MM.1S (cell line): ENCODE measurements at regions not wholly inside any gene's neighbourhood (a gene's known extent, or its start where the extent isn't known, plus 50 kb on each side); places are given as distances from the start of the nearest gene placed in this dataset.

Experiments
- DNase-seq: peaks from one replicate; pipeline ENCODE4 v3.0.0-alpha.2; 2015
- H2AFZ ChIP-seq: fragments of 300-600 bp; sonication (generic); 2 replicates; pipeline ENCODE4 v1.6.0; 2016; ENCODE audit warnings: antibody characterized with exemption, low read length
- H3F3A ChIP-seq: fragments of 300-600 bp; sonication (generic); 2 replicates; pipeline ENCODE4 v1.6.1; 2016; ENCODE audit warnings: mild to moderate bottlenecking, antibody characterized with exemption, low read length, moderate library complexity, mixed read lengths; ENCODE audit not compliant: insufficient read depth
- H3K27ac ChIP-seq: fragments of 300-600 bp; sonication (generic); 2 replicates; pipeline ENCODE4 v1.5.1; 2016; ENCODE audit warnings: mild to moderate bottlenecking, low read length
- H3K27me3 ChIP-seq: fragments of 300-600 bp; sonication (generic); replicated peaks from 2 replicates; pipeline ENCODE4 v1.6.0; 2016; ENCODE audit warnings: low read length; ENCODE audit not compliant: insufficient read depth
- H3K36me3 ChIP-seq: fragments of 300-600 bp; sonication (generic); replicated peaks from 2 replicates; pipeline ENCODE4 v1.6.1; 2016; ENCODE audit warnings: mild to moderate bottlenecking, low read length, mixed read lengths; ENCODE audit not compliant: insufficient read depth
- H3K4me1 ChIP-seq: fragments of 300-600 bp; sonication (generic); 2 replicates; pipeline ENCODE4 v1.6.1; 2016; ENCODE audit warnings: low read length, mixed read lengths
- H3K4me2 ChIP-seq: fragments of 300-600 bp; sonication (generic); 2 replicates; pipeline ENCODE4 v1.6.0; 2016; ENCODE audit warnings: low read depth, low read length
- H3K4me3 ChIP-seq: fragments of 300-600 bp; sonication (generic); 2 replicates; pipeline ENCODE4 v1.5.1; 2016; ENCODE audit warnings: low read length, mixed read lengths
- H3K79me2 ChIP-seq: fragments of 300-600 bp; sonication (generic); 2 replicates; pipeline ENCODE4 v1.6.1; 2016; ENCODE audit warnings: mixed run types, low read length, mixed read lengths
- H3K9ac ChIP-seq: fragments of 300-600 bp; sonication (generic); 2 replicates; pipeline ENCODE4 v1.6.1; 2016; ENCODE audit warnings: low read length, mixed read lengths
- H3K9me2 ChIP-seq: fragments of 300-600 bp; sonication (generic); replicated peaks from 2 replicates; pipeline ENCODE4 v1.6.1; 2016; ENCODE audit warnings: mild to moderate bottlenecking, low read length, mixed read lengths; ENCODE audit not compliant: insufficient read depth
- H3K9me3 ChIP-seq: fragments of 300-600 bp; sonication (generic); replicated peaks from 2 replicates; pipeline ENCODE4 v1.6.1; 2016; ENCODE audit warnings: mild to moderate bottlenecking, low read length, mixed read lengths; ENCODE audit not compliant: insufficient read depth
- H4K20me1 ChIP-seq: fragments of 300-600 bp; sonication (generic); 2 replicates; pipeline ENCODE4 v1.6.1; 2016; ENCODE audit warnings: mild to moderate bottlenecking, low read length, moderate library complexity, mixed read lengths; ENCODE audit not compliant: insufficient read depth
- EZH2 ChIP-seq: fragments of 300-600 bp; sonication (generic); optimal IDR thresholded peaks from 2 replicates; pipeline ENCODE3; 2017; ENCODE audit warnings: low read depth, mild to moderate bottlenecking, antibody characterized with exemption, low read length, mixed read lengths
- EZH2phosphoT487 ChIP-seq: fragments of 300-600 bp; sonication (generic); IDR thresholded peaks from 2 replicates; pipeline ENCODE4 v1.6.1; 2018; ENCODE audit warnings: antibody characterized with exemption, low read length
- TF ChIP-seq, protein P1 (sequence below): fragments of 300-600 bp; sonication (generic); IDR thresholded peaks from 2 replicates; pipeline ENCODE4 v1.5.1; 2016; ENCODE audit warnings: antibody characterized with exemption, low read length, mixed read lengths

DNA sequence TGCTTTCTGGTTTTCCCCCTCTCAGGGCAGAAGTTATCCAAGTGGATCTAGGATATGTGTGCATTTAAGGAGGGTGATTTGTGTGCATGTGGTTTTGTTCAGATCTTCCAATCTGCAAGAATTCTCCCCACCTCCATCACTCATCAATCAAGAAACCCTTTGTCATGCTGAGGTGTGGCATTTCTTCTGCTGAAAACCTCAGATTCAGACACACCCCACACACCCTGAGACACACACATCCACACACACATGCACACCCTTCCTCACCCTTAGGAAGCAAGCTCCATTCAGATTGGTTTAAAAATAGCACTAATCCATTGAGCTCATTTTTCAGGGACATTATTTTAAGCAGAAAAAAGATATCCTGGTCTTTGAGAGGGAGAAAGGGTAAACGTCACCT, 106.1 kb upstream of the HSD17B12 start:
- TF ChIP-seq EZH2 = no peak

DNA sequence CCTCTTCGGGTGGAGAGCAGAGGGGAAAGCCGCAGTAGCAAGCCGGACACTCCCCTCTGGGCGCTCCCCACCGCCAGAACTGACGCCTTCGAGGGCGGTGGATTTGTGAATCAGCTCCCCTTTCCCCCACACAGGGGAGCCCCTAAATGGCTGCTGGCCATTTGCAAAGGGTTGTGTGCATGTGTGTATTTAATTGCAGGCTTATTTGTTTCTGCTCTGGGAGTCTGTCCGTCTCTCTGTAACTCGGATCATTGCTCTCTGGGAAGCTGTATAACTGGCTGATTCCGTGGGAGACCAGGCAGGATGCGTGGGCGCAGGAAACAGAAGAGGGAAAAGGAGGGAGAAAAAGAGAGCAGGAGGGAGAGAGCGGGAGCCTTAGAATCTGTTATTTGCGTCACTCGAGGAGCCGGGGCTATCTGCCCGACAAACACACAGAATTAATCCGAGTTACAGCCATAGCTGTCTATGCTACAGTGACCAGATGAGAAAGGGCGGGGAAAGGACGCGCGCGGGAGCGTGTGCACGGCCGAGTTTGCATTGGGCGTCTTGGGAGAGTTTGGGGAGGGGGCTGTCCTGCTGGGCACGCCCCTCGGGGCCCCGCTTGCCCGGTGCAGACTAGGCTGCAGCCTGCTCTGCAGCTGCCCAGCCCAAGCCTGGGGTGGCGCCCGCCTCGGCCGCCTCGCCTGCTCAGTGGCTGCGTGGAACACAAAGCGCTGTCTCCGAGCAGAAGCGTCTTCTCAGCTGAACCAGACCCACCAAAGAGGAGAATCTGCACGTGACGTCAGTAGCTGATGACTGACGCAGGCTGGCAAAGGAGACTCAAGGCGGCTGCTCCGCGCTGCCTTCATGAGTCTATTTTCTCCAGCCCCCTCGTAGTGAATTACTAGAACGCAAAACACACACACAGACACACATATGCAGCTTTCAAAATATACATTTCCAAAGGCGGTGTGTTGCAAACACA, 105.3 kb upstream of the HSD17B12 start:
- Histone ChIP-seq H3K79me2 (no peaks in the 10 kb centered on the region), H3K9me3 (no peaks in the 10 kb centered on the region), H3K4me1 (peaks cover 15% of the 10 kb centered on the region), H3F3A (no peaks in the 10 kb centered on the region), H3K36me3 (no peaks in the 10 kb centered on the region), H3K9me2 (no peaks in the 10 kb centered on the region), H3K9ac (no peak overlapping the region), H3K27me3 (peaks cover 52% of the 10 kb centered on the region), H4K20me1 (no peaks in the 10 kb centered on the region), H3K4me3 (no peak overlapping the region), H2AFZ (no peak overlapping the region), H3K4me2 (no peak overlapping the region), H3K27ac (no peak overlapping the region)
- DNase-seq = no peak
- no peak for TF ChIP-seq EZH2phosphoT487
- TF ChIP-seq, protein P1, sequence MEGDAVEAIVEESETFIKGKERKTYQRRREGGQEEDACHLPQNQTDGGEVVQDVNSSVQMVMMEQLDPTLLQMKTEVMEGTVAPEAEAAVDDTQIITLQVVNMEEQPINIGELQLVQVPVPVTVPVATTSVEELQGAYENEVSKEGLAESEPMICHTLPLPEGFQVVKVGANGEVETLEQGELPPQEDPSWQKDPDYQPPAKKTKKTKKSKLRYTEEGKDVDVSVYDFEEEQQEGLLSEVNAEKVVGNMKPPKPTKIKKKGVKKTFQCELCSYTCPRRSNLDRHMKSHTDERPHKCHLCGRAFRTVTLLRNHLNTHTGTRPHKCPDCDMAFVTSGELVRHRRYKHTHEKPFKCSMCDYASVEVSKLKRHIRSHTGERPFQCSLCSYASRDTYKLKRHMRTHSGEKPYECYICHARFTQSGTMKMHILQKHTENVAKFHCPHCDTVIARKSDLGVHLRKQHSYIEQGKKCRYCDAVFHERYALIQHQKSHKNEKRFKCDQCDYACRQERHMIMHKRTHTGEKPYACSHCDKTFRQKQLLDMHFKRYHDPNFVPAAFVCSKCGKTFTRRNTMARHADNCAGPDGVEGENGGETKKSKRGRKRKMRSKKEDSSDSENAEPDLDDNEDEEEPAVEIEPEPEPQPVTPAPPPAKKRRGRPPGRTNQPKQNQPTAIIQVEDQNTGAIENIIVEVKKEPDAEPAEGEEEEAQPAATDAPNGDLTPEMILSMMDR = no peak
- no peak for TF ChIP-seq EZH2

More for the DNA sequence above, 106.1 kb upstream of the HSD17B12 start:
- Histone ChIP-seq H4K20me1 (no peaks in the 10 kb centered on the region), H3K9me2 (no peaks in the 10 kb centered on the region), H3K79me2 (no peaks in the 10 kb centered on the region), H3K9me3 (no peaks in the 10 kb centered on the region), H3F3A (no peaks in the 10 kb centered on the region), H3K4me1 (peaks cover 15% of the 10 kb centered on the region), H2AFZ (no peak overlapping the region), H3K36me3 (no peaks in the 10 kb centered on the region), H3K27ac (no peak overlapping the region), H3K4me3 (no peak overlapping the region), H3K9ac (no peak overlapping the region), H3K27me3 (peaks cover 46% of the 10 kb centered on the region), H3K4me2 (no peak overlapping the region)
- no peak for DNase-seq

DNA sequence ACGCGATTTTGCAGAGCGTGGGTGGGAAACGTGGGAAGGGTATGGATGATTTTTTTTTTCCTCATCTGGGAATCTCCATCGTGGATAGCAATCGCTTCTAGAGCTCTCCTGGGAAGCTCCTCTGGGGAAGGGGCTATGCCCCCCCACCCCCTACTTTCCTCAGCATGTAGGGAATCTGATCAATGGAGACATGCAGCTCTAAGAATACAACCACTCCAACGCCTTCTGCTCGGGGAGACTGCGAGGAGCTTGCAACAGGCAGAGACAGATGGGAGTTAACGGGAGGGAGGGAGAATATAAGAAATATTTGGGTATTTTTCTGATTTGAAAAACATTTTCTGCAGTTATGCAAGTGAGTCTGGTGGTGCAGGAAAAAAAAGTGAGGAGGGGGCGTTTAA, 104.6 kb upstream of the HSD17B12 start:
- no peaks in the 10 kb centered on the region for H3K79me2 ChIP-seq
- peaks cover 59% of the 10 kb centered on the region for H3K27me3 ChIP-seq
- H3K9ac ChIP-seq = no peak overlapping the region
- H3K36me3 ChIP-seq = no peaks in the 10 kb centered on the region
- no peak for DNase-seq
- no peak overlapping the region for H3K27ac ChIP-seq
- no peaks in the 10 kb centered on the region for H3F3A ChIP-seq
- no peaks in the 10 kb centered on the region for H3K9me3 ChIP-seq
- H4K20me1 ChIP-seq = no peaks in the 10 kb centered on the region
- no peak overlapping the region for H3K4me3 ChIP-seq
- H3K4me2 ChIP-seq = 0 out of 2 replicates have a peak overlapping the region, but pooled peaks have one; percentile 13
- peaks cover 15% of the 10 kb centered on the region for H3K4me1 ChIP-seq
- H3K9me2 ChIP-seq = no peaks in the 10 kb centered on the region
- no peak for TF ChIP-seq EZH2phosphoT487
- TF ChIP-seq, protein P1 = no peak
- TF ChIP-seq EZH2 = no peak
- H2AFZ ChIP-seq = no peak overlapping the region
